ENCODE measurements at regions not wholly inside any gene's neighbourhood (a gene's known extent, or its start where the extent isn't known, plus 50 kb on each side); places are given as distances from the start of the nearest gene placed in this dataset.
"Not testable (repeated sequence)": the region's sequence is repeated elsewhere in the genome, so short reads cannot be mapped to it uniquely, and the experiment has no call there.

- no peak for DNase-seq
Measured at GRCh38 chr10:109173937-109174336, 749.4 kb downstream of the XPNPEP1 start.

GRCh38 chr10:109173121-109173520 lies 750.2 kb downstream of the XPNPEP1 start:
- no peak for DNase-seq

- no peak for DNase-seq
Measured at GRCh38 chr10:109166935-109167334, 756.4 kb downstream of the XPNPEP1 start.

- DNase-seq = no peak
Measured at GRCh38 chr10:109159351-109159750, 764.0 kb downstream of the XPNPEP1 start.

GRCh38 chr10:109156396-109156795 lies 766.9 kb downstream of the XPNPEP1 start:
- no peak for DNase-seq

GRCh38 chr10:109149666-109150350 lies 773.5 kb downstream of the XPNPEP1 start:
- no peak for DNase-seq

- no peak for DNase-seq
Measured at GRCh38 chr10:109127363-109127762, 795.9 kb downstream of the XPNPEP1 start.

GRCh38 chr10:109126541-109126940 lies 796.8 kb downstream of the XPNPEP1 start:
- no peak for DNase-seq

- DNase-seq = no peak
Measured at GRCh38 chr10:109126016-109126415, 797.3 kb downstream of the XPNPEP1 start.

- no peak for DNase-seq
Measured at GRCh38 chr10:109115179-109115578, 808.1 kb downstream of the XPNPEP1 start.

GRCh38 chr10:109114579-109114978 lies 808.7 kb downstream of the XPNPEP1 start:
- DNase-seq = no peak

- DNase-seq = no peak
Measured at GRCh38 chr10:109106604-109107003, 816.7 kb downstream of the XPNPEP1 start.

GRCh38 chr10:109105725-109106124 lies 817.6 kb downstream of the XPNPEP1 start:
- DNase-seq = no peak

GRCh38 chr10:109104806-109105205 lies 818.5 kb downstream of the XPNPEP1 start:
- no peak for DNase-seq

GRCh38 chr10:109103278-109103677 lies 820.0 kb downstream of the XPNPEP1 start:
- DNase-seq = no peak

GRCh38 chr10:109089779-109090178 lies 833.5 kb downstream of the XPNPEP1 start:
- no peak for DNase-seq

- DNase-seq = no peak
Measured at GRCh38 chr10:109071539-109071938, 851.8 kb downstream of the XPNPEP1 start.

- no peak for DNase-seq
Measured at GRCh38 chr10:109070492-109070891, 852.8 kb downstream of the XPNPEP1 start.

GRCh38 chr10:109067031-109067430 lies 856.3 kb downstream of the XPNPEP1 start:
- DNase-seq = no peak

GRCh38 chr10:109065821-109066220 lies 857.5 kb downstream of the XPNPEP1 start:
- DNase-seq = no peak

- no peak for DNase-seq
Measured at GRCh38 chr10:109062371-109062770, 860.9 kb downstream of the XPNPEP1 start.

GRCh38 chr10:109055243-109055642 lies 868.1 kb downstream of the XPNPEP1 start:
- DNase-seq = no peak

- no peak for DNase-seq
Measured at GRCh38 chr10:109047856-109048255, 875.5 kb downstream of the XPNPEP1 start.

GRCh38 chr10:109046427-109046826 lies 876.9 kb downstream of the XPNPEP1 start:
- DNase-seq = not testable (repeated sequence)

- no peak for DNase-seq
Measured at GRCh38 chr10:109040622-109041021, 882.7 kb downstream of the XPNPEP1 start.

All from activated CD4-positive, alpha-beta T cell treated with anti-CD3 and anti-CD28 coated beads, Interleukin-2, Interleukin-6, amounts not matched to agents 100 ng/mL and 50 ng/mL, durations not matched to agents 16 hours and 8 hours (primary cell).